ENCODE measurements at regions not wholly inside any gene's neighbourhood (a gene's known extent, or its start where the extent isn't known, plus 50 kb on each side); places are given as distances from the start of the nearest gene placed in this dataset.

DNA sequence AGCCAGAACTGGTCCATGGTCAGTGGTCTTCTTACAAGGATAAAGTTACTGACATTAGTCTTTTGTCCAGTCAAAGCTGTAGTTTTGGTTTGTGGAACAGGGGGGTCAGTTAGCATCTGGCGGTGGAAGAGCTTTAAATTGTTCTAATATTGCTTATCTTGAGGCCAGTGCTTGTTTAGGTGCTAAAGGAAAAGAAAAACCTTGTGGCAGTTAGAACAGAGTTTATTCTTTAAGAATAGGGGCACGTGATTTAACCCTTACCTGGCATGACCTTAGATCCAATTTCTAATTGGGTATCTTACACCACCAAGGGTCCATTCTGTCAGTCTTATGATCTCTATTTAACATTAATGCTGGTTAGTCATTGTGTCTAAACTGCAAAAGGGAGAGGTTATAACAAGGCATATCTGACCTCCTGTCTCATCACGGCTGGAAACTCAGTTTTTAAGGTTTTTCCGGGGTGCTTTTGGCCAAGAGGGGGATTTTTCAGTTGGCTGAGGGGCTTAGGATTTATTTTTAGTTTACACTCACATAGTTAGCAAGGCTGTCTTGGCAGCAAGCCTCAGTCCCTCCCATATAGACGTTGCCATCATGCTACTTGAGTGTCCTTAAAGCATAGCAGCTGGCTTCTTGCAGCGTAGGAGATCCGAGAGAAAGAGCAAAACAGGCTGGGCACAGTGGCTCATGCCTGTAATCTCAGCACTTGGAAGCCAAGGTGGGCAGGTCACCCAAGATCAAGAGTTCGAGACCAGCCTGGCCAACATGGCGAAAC is 60.1 kb upstream of the FAM89A start (continued):
- TF ChIP-seq, protein P1, sequence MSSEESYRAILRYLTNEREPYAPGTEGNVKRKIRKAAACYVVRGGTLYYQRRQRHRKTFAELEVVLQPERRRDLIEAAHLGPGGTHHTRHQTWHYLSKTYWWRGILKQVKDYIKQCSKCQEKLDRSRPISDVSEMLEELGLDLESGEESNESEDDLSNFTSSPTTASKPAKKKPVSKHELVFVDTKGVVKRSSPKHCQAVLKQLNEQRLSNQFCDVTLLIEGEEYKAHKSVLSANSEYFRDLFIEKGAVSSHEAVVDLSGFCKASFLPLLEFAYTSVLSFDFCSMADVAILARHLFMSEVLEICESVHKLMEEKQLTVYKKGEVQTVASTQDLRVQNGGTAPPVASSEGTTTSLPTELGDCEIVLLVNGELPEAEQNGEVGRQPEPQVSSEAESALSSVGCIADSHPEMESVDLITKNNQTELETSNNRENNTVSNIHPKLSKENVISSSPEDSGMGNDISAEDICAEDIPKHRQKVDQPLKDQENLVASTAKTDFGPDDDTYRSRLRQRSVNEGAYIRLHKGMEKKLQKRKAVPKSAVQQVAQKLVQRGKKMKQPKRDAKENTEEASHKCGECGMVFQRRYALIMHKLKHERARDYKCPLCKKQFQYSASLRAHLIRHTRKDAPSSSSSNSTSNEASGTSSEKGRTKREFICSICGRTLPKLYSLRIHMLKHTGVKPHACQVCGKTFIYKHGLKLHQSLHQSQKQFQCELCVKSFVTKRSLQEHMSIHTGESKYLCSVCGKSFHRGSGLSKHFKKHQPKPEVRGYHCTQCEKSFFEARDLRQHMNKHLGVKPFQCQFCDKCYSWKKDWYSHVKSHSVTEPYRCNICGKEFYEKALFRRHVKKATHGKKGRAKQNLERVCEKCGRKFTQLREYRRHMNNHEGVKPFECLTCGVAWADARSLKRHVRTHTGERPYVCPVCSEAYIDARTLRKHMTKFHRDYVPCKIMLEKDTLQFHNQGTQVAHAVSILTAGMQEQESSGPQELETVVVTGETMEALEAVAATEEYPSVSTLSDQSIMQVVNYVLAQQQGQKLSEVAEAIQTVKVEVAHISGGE (tag by site-specific recombination; conservative IDR thresholded peaks at IDR 0.05; ENCODE audit: low read depth) = no peak
- TF ChIP-seq ZNF530 (tag by site-specific recombination; IDR thresholded peaks at IDR 0.05; ENCODE audit: low read depth) (no peak), ZNF416 (tag by site-specific recombination; IDR thresholded peaks at IDR 0.05) (no peak), ZNF16 (tag by site-specific recombination; IDR thresholded peaks at IDR 0.05; ENCODE audit: low read depth) (no peak)
- TF ChIP-seq, protein P2, sequence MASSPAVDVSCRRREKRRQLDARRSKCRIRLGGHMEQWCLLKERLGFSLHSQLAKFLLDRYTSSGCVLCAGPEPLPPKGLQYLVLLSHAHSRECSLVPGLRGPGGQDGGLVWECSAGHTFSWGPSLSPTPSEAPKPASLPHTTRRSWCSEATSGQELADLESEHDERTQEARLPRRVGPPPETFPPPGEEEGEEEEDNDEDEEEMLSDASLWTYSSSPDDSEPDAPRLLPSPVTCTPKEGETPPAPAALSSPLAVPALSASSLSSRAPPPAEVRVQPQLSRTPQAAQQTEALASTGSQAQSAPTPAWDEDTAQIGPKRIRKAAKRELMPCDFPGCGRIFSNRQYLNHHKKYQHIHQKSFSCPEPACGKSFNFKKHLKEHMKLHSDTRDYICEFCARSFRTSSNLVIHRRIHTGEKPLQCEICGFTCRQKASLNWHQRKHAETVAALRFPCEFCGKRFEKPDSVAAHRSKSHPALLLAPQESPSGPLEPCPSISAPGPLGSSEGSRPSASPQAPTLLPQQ (tag by site-specific recombination; IDR thresholded peaks at IDR 0.05) = no peak

DNA sequence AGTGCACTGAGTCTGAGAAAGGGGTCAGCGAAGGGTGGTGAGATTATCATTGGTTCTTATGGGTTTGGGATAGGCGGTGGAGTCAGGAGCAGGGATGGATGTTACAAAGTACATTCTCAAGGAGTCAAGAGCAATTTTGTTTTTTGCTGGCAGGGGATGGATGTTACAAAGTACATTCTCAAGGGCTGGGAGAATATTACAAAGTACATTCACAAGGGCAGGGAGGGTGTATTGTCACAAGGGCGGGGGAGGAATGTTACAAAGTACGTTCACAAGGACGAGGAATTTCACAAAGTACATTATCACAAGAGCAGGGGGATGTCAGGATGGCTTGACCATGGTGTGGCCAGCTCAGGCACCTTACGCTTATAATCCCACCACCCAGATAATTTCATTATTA is 59.3 kb upstream of the FAM89A start:
- Histone ChIP-seq H3K27ac (ENCODE audit: extremely low read depth, low read depth, low read length) (no peak overlapping the region), H3K9me3 (ENCODE audit: control insufficient read depth, insufficient read depth, low read depth, low read length) (no peaks in the 10 kb centered on the region), H3K4me1 (ENCODE audit: control insufficient read depth, insufficient read depth, low read length) (no peaks in the 10 kb centered on the region), H3K36me3 (ENCODE audit: control insufficient read depth in 2 of 2, insufficient read depth in 1 of 2, low read length in 2 of 2) (no peaks in the 10 kb centered on the region), H3K4me3 (ENCODE audit: low read depth, low read length) (no peak overlapping the region)
- TF ChIP-seq ZNF670 (tag by site-specific recombination; IDR thresholded peaks at IDR 0.05; ENCODE audit: low read depth) (no peak), ZNF175 (tag by site-specific recombination; IDR thresholded peaks at IDR 0.05) (no peak), ZNF791 (tag by site-specific recombination; IDR thresholded peaks at IDR 0.05) (no peak), ZNF792 (tag by site-specific recombination; IDR thresholded peaks at IDR 0.05) (no peak), ZNF664 (tag by site-specific recombination; IDR thresholded peaks at IDR 0.05) (no peak), ZNF560 (tag by site-specific recombination; IDR thresholded peaks at IDR 0.05; ENCODE audit: borderline replicate concordance) (no peak), ZNF510 (tag by site-specific recombination; IDR thresholded peaks at IDR 0.05; ENCODE audit: insufficient replicate concordance) (no peak), ZNF501 (tag by site-specific recombination; IDR thresholded peaks at IDR 0.05) (no peak)
- ChIA-PET POLR2A (no interaction called here), CTCF (interaction anchor here (0.7 to 1.3 kb wide), 2 partner anchors 10 to 112 kb away, joined by 3 to 4 read pairs; no protein-coding TSS in a partner anchor)

DNA sequence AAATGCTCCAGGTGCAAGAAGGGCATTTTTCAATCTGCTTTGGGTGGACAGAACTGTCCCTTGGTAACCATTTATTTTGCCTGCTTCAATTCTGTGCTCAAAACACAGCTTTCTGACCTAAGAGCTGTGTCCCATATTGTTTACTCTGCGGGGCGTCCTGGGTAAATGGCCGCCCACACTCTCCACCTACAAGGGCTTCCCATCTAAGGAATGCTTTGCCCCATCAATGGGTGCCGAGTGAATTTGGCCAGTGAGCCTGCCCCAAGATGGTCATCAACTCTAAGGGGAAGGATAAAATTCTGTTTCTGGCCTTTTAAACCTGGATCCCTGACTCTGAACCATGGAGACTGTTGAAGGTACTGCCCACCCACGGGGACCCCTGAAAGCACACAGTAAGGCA is 55.5 kb upstream of the FAM89A start:
- no peaks in the 10 kb centered on the region for H3K4me1 ChIP-seq (ENCODE audit: control insufficient read depth, insufficient read depth, low read length)
- no peaks in the 10 kb centered on the region for H3K36me3 ChIP-seq (ENCODE audit: control insufficient read depth in 2 of 2, insufficient read depth in 1 of 2, low read length in 2 of 2)
- no peak overlapping the region for H3K27ac ChIP-seq (ENCODE audit: extremely low read depth, low read depth, low read length)
- ChIA-PET CTCF (interaction anchor here (0.5 kb wide), 1 partner anchor 179 kb away, joined by 3 read pairs; no protein-coding TSS in a partner anchor), POLR2A (no interaction called here)
- H3K9me3 ChIP-seq (ENCODE audit: control insufficient read depth, insufficient read depth, low read depth, low read length) = no peaks in the 10 kb centered on the region
- TF ChIP-seq, protein P3, sequence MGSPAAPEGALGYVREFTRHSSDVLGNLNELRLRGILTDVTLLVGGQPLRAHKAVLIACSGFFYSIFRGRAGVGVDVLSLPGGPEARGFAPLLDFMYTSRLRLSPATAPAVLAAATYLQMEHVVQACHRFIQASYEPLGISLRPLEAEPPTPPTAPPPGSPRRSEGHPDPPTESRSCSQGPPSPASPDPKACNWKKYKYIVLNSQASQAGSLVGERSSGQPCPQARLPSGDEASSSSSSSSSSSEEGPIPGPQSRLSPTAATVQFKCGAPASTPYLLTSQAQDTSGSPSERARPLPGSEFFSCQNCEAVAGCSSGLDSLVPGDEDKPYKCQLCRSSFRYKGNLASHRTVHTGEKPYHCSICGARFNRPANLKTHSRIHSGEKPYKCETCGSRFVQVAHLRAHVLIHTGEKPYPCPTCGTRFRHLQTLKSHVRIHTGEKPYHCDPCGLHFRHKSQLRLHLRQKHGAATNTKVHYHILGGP (tag by site-specific recombination; IDR thresholded peaks at IDR 0.05) = no peak
- no peak for TF ChIP-seq ZNF510 (tag by site-specific recombination; IDR thresholded peaks at IDR 0.05; ENCODE audit: insufficient replicate concordance)
- TF ChIP-seq ZFHX2 (tag by site-specific recombination; conservative IDR thresholded peaks at IDR 0.05) = peak; percentile 65
- no peak overlapping the region for H3K4me3 ChIP-seq (ENCODE audit: low read depth, low read length)

Data from HEK293 (cell line).